SK-N-MC (cell line): ENCODE measurements at regions not wholly inside any gene's neighbourhood (a gene's known extent, or its start where the extent isn't known, plus 50 kb on each side); places are given as distances from the start of the nearest gene placed in this dataset.

Experiments
- EZH2 ChIP-seq: fragments of 200-600 bp; sonication (generic); IDR thresholded peaks from one replicate; pipeline ENCODE4 v1.6.1; 2017; ENCODE audit warnings: antibody characterized with exemption
- FOXP2 ChIP-seq: optimal IDR thresholded peaks from 2 replicates; pipeline ENCODE3; 2011; ENCODE audit warnings: mild to moderate bottlenecking, moderate library complexity; ENCODE audit not compliant: insufficient read depth; ENCODE audit errors: extremely low read length, control extremely low read depth
- POLR2AphosphoS5 ChIP-seq: IDR thresholded peaks from 2 replicates; pipeline ENCODE4 v1.6.1; 2012; ENCODE audit warnings: mild to moderate bottlenecking, low read depth, low read length, borderline replicate concordance

GRCh38 chr20:16930656-16931055 is 182.5 kb downstream of the OTOR start:
- TF ChIP-seq POLR2AphosphoS5 = no peak
- TF ChIP-seq EZH2 = no peak
- no peak for TF ChIP-seq FOXP2
